Muscle of back (tissue), 3 donors: ENCODE measurements at regions not wholly inside any gene's neighbourhood (a gene's known extent, or its start where the extent isn't known, plus 50 kb on each side); places are given as distances from the start of the nearest gene placed in this dataset.

ENCODE experiments used
- DNase-seq, 3 donors: peaks; one replicate each; pipeline versions ENCODE4 v3.0.0 to v3.0.0-alpha.2; 2013

GRCh38 chr14:86013641-86014040, 483.7 kb downstream of the FLRT2 start:
- DNase-seq, result no peak

- DNase-seq, result peak in 1 of 3 donors; percentile 4
Observed at GRCh38 chr14:86012461-86012860, 482.5 kb downstream of the FLRT2 start.

- DNase-seq, result no peak
Observed at GRCh38 chr14:86003998-86004397, 474.1 kb downstream of the FLRT2 start.

- DNase-seq, result no peak
Observed at GRCh38 chr14:85996551-85996950, 466.6 kb downstream of the FLRT2 start.

GRCh38 chr14:85991156-85991555, 461.2 kb downstream of the FLRT2 start:
- no peak for DNase-seq

- DNase-seq, result no peak
Observed at GRCh38 chr14:85987907-85988306, 458.0 kb downstream of the FLRT2 start.

GRCh38 chr14:85987292-85987691, 457.3 kb downstream of the FLRT2 start:
- no peak for DNase-seq

- DNase-seq, result peak in 1 of 3 donors; percentile 17
Observed at GRCh38 chr14:85978582-85979250, 448.8 kb downstream of the FLRT2 start.

GRCh38 chr14:85974602-85975001, 444.7 kb downstream of the FLRT2 start:
- no peak for DNase-seq

GRCh38 chr14:85963486-85963885, 433.5 kb downstream of the FLRT2 start:
- no peak for DNase-seq

GRCh38 chr14:85960756-85961155, 430.8 kb downstream of the FLRT2 start:
- DNase-seq, result no peak

- no peak for DNase-seq
Observed at GRCh38 chr14:85959063-85959462, 429.1 kb downstream of the FLRT2 start.

GRCh38 chr14:85958069-85958468, 428.1 kb downstream of the FLRT2 start:
- DNase-seq, result no peak

- DNase-seq, result no peak
Observed at GRCh38 chr14:85953265-85953664, 423.3 kb downstream of the FLRT2 start.

- no peak for DNase-seq
Observed at GRCh38 chr14:85948153-85948552, 418.2 kb downstream of the FLRT2 start.

GRCh38 chr14:85947461-85948139, 417.7 kb downstream of the FLRT2 start:
- no peak for DNase-seq

GRCh38 chr14:85943192-85943591, 413.2 kb downstream of the FLRT2 start:
- no peak for DNase-seq

- DNase-seq, result peak in 1 of 3 donors; percentile 7
Observed at GRCh38 chr14:85934886-85935254, 404.9 kb downstream of the FLRT2 start.

- DNase-seq, result peak in 2 of 3 donors; percentile 0 to 23
Observed at GRCh38 chr14:85934123-85934885, 404.4 kb downstream of the FLRT2 start.

- DNase-seq, result no peak
Observed at GRCh38 chr14:85921241-85921640, 391.3 kb downstream of the FLRT2 start.

- DNase-seq, result no peak
Observed at GRCh38 chr14:85917716-85918115, 387.8 kb downstream of the FLRT2 start.

- DNase-seq, result no peak
Observed at GRCh38 chr14:85915711-85916110, 385.8 kb downstream of the FLRT2 start.

- DNase-seq, result no peak
Observed at GRCh38 chr14:85912141-85912540, 382.2 kb downstream of the FLRT2 start.
